ENCODE measurements at regions not wholly inside any gene's neighbourhood (a gene's known extent, or its start where the extent isn't known, plus 50 kb on each side); places are given as distances from the start of the nearest gene placed in this dataset.

- Histone ChIP-seq H3K79me2 (no peaks in the 10 kb centered on the region), H4K20me1 (ENCODE audit: insufficient read depth, poor library complexity, severe bottlenecking) (no peaks in the 10 kb centered on the region), H3K4me1 (ENCODE audit: insufficient read depth) (no peaks in the 10 kb centered on the region), H3K27me3 (no peaks in the 10 kb centered on the region), H2AFZ (no peak overlapping the region), H3K4me2 (no peak overlapping the region), H3K9me3 (ENCODE audit: low read depth) (no peaks in the 10 kb centered on the region), H3K4me3 (no peak overlapping the region), H3K27ac (peak overlapping the region; percentile 62), H3K36me3 (replicated peaks; ENCODE audit: insufficient read depth, low read depth) (no peaks in the 10 kb centered on the region), H3K9me2 (replicated peaks; ENCODE audit: insufficient read depth) (no peaks in the 10 kb centered on the region)
- TF ChIP-seq EZH2phosphoT487 (IDR thresholded peaks at IDR 0.05; ENCODE audit: low read depth, severe bottlenecking, unreplicated experiment) (no peak), CTCF (IDR thresholded peaks at IDR 0.05; ENCODE audit: poor library complexity) (no peak), EZH2 (IDR thresholded peaks at IDR 0.05; ENCODE audit: borderline replicate concordance) (no peak)
- 75% methylated on average over 2 of the region's 2 CpGs for WGBS (ENCODE audit: low lambda C conversion rate, missing lambda C conversion rate)
- DNase-seq (ENCODE audit: low spot score) = peak; percentile 49
Measured at GRCh38 chr16:72677662-72678447, 370.1 kb downstream of the ZFHX3 start.

GRCh38 chr16:72673118-72673517 lies 374.8 kb downstream of the ZFHX3 start:
- no peak overlapping the region for H3K4me2 ChIP-seq
- H3K4me3 ChIP-seq = no peak overlapping the region
- no peaks in the 10 kb centered on the region for H3K27me3 ChIP-seq
- H3K27ac ChIP-seq = no peak overlapping the region
- H3K9me3 ChIP-seq (ENCODE audit: low read depth) = no peaks in the 10 kb centered on the region
- TF ChIP-seq EZH2phosphoT487 (IDR thresholded peaks at IDR 0.05; ENCODE audit: low read depth, severe bottlenecking, unreplicated experiment) (no peak), EZH2 (IDR thresholded peaks at IDR 0.05; ENCODE audit: borderline replicate concordance) (no peak), CTCF (IDR thresholded peaks at IDR 0.05; ENCODE audit: poor library complexity) (no peak)
- no peak overlapping the region for H2AFZ ChIP-seq
- WGBS (ENCODE audit: low lambda C conversion rate, missing lambda C conversion rate) = 91% methylated on average over 1 of the region's 1 CpG
- no peaks in the 10 kb centered on the region for H3K9me2 ChIP-seq (replicated peaks; ENCODE audit: insufficient read depth)
- H4K20me1 ChIP-seq (ENCODE audit: insufficient read depth, poor library complexity, severe bottlenecking) = no peaks in the 10 kb centered on the region
- no peaks in the 10 kb centered on the region for H3K79me2 ChIP-seq
- no peaks in the 10 kb centered on the region for H3K36me3 ChIP-seq (replicated peaks; ENCODE audit: insufficient read depth, low read depth)
- H3K4me1 ChIP-seq (ENCODE audit: insufficient read depth) = no peaks in the 10 kb centered on the region
- DNase-seq (ENCODE audit: low spot score) = no peak

- H3K36me3 ChIP-seq (replicated peaks; ENCODE audit: insufficient read depth, low read depth) = no peaks in the 10 kb centered on the region
Measured at GRCh38 chr16:72666267-72666666, 381.7 kb downstream of the ZFHX3 start.

More at GRCh38 chr16:72666267-72666666, 381.7 kb downstream of the ZFHX3 start:
- Histone ChIP-seq H3K27me3 (no peaks in the 10 kb centered on the region), H3K4me2 (no peak overlapping the region), H4K20me1 (ENCODE audit: insufficient read depth, poor library complexity, severe bottlenecking) (no peaks in the 10 kb centered on the region), H3K4me3 (no peak overlapping the region), H3K9me2 (replicated peaks; ENCODE audit: insufficient read depth) (no peaks in the 10 kb centered on the region), H3K4me1 (ENCODE audit: insufficient read depth) (no peaks in the 10 kb centered on the region), H3K79me2 (no peaks in the 10 kb centered on the region), H3K27ac (no peak overlapping the region), H3K9me3 (ENCODE audit: low read depth) (no peaks in the 10 kb centered on the region), H2AFZ (no peak overlapping the region)
- no peak for DNase-seq (ENCODE audit: low spot score)
- no peak for TF ChIP-seq CTCF (IDR thresholded peaks at IDR 0.05; ENCODE audit: poor library complexity)
- TF ChIP-seq EZH2phosphoT487 (IDR thresholded peaks at IDR 0.05; ENCODE audit: low read depth, severe bottlenecking, unreplicated experiment) = no peak
- no peak for TF ChIP-seq EZH2 (IDR thresholded peaks at IDR 0.05; ENCODE audit: borderline replicate concordance)
- 98% methylated on average over 2 of the region's 2 CpGs for WGBS (ENCODE audit: low lambda C conversion rate, missing lambda C conversion rate)

Data from hepatocyte (in vitro differentiated cells).